CD14-positive monocyte (primary cell): ENCODE measurements at regions not wholly inside any gene's neighbourhood (a gene's known extent, or its start where the extent isn't known, plus 50 kb on each side); places are given as distances from the start of the nearest gene placed in this dataset.

Experiments
- DNase-seq, 3 donors: peaks; one replicate each; pipeline ENCODE4 v3.0.0-alpha.2; 2011 to 2022
- H2AFZ ChIP-seq: 2 replicates; pipeline ENCODE4 v1.6.0; 2012; ENCODE audit warnings: mild to moderate bottlenecking, low read depth, low read length, inconsistent platforms; ENCODE audit not compliant: insufficient read depth, poor library complexity, severe bottlenecking
- H3K27ac ChIP-seq, 2 donors: 1 replicate in 1 of 2; 2 replicates in 1 of 2; pipeline ENCODE4 v1.5.1; 2012 to 2013; ENCODE audit warnings: low read length in 2 of 2, control low read depth in 1 of 2, inconsistent platforms in 1 of 2, low read depth in 1 of 2, mild to moderate bottlenecking in 1 of 2
- H3K27me3 ChIP-seq, 2 donors: one replicate each; pipeline versions ENCODE4 v1.6.0 to v1.6.1; 2011 to 2013; ENCODE audit warnings: low read length in 2 of 2; ENCODE audit not compliant: control insufficient read depth in 2 of 2, insufficient read depth in 2 of 2
- H3K36me3 ChIP-seq, 2 donors: replicated peaks in 1 of 2; 1 replicate in 1 of 2; 2 replicates in 1 of 2; pipeline versions ENCODE4 v1.5.1 to v1.6.1; 2012 to 2013; ENCODE audit warnings: low read length in 2 of 2, control low read depth in 1 of 2, inconsistent platforms in 1 of 2, mild to moderate bottlenecking in 1 of 2; ENCODE audit not compliant: insufficient read depth in 2 of 2, control insufficient read depth in 1 of 2
- H3K4me1 ChIP-seq, 2 donors: 1 replicate in 1 of 2; 2 replicates in 1 of 2; pipeline versions ENCODE4 v1.5.1 to v1.6.1; 2012 to 2013; ENCODE audit warnings: low read length in 2 of 2, control low read depth in 1 of 2, inconsistent platforms in 1 of 2, mild to moderate bottlenecking in 1 of 2, moderate library complexity in 1 of 2; ENCODE audit not compliant: insufficient read depth in 2 of 2, control insufficient read depth in 1 of 2
- H3K4me2 ChIP-seq: replicated peaks from 2 replicates; pipeline ENCODE3; 2012; ENCODE audit warnings: low read length, moderate library complexity, mild to moderate bottlenecking; ENCODE audit not compliant: poor library complexity, severe bottlenecking; ENCODE audit errors: extremely low read depth
- H3K4me3 ChIP-seq, 3 experiments: fragments of 200-600 bp in 1 of 3; sonication (generic) in 1 of 3; replicated peaks in 1 of 3; 1 replicate in 2 of 3; 2 replicates in 1 of 3; pipeline ENCODE4 v1.5.1; 2011 to 2013; ENCODE audit warnings: low read length in 3 of 3, mild to moderate bottlenecking in 3 of 3, control low read depth in 2 of 3, low read depth in 2 of 3, inconsistent platforms in 1 of 3, moderate library complexity in 1 of 3
- H3K79me2 ChIP-seq: 2 replicates; pipeline ENCODE4 v1.6.0; 2012; ENCODE audit warnings: mild to moderate bottlenecking, control low read depth, inconsistent platforms, low read length, moderate library complexity; ENCODE audit not compliant: insufficient read depth
- H3K9ac ChIP-seq: 2 replicates; pipeline ENCODE4 v1.6.0; 2017; ENCODE audit warnings: low read length, mild to moderate bottlenecking; ENCODE audit not compliant: insufficient read depth, poor library complexity, severe bottlenecking
- H3K9me3 ChIP-seq, 2 donors: replicated peaks in 1 of 2; 1 replicate in 1 of 2; 2 replicates in 1 of 2; pipeline versions ENCODE4 v1.5.1 to v1.6.1; 2012 to 2013; ENCODE audit warnings: low read length in 2 of 2, control low read depth in 1 of 2; ENCODE audit not compliant: control insufficient read depth in 1 of 2, insufficient read depth in 1 of 2
- H4K20me1 ChIP-seq: 2 replicates; pipeline ENCODE4 v1.6.0; 2012; ENCODE audit warnings: mild to moderate bottlenecking, low read length, control low read depth, moderate library complexity; ENCODE audit not compliant: insufficient read depth
- H3K27ac Mint-ChIP-seq, 7 donors: one replicate each; pipeline ENCODE4 v1.8.0; 2020; ENCODE audit warnings: mild to moderate bottlenecking in 7 of 7, mixed read lengths in 7 of 7, moderate library complexity in 6 of 7, inconsistent platforms in 2 of 7
- H3K27me3 Mint-ChIP-seq, 3 donors: one replicate each; pipeline ENCODE4 v1.8.0; 2021 to 2022; ENCODE audit warnings: low read depth in 3 of 3, mild to moderate bottlenecking in 3 of 3, mixed read lengths in 3 of 3, moderate library complexity in 3 of 3, inconsistent platforms in 1 of 3
- H3K36me3 Mint-ChIP-seq, 2 donors: one replicate each; pipeline ENCODE4 v1.8.0; 2020; ENCODE audit warnings: mixed read lengths in 2 of 2, inconsistent platforms in 1 of 2, mild to moderate bottlenecking in 1 of 2
- H3K4me1 Mint-ChIP-seq: one replicate; pipeline ENCODE4 v1.8.0; 2020; ENCODE audit warnings: mild to moderate bottlenecking, mixed read lengths
- H3K4me3 Mint-ChIP-seq, 2 donors: one replicate each; pipeline ENCODE4 v1.8.0; 2020; ENCODE audit warnings: mild to moderate bottlenecking in 2 of 2, mixed read lengths in 2 of 2, moderate library complexity in 1 of 2
- H3K9me3 Mint-ChIP-seq, 7 donors: one replicate each; pipeline ENCODE4 v1.8.0; 2020 to 2022; ENCODE audit warnings: mixed read lengths in 7 of 7, mild to moderate bottlenecking in 6 of 7, moderate library complexity in 6 of 7, inconsistent platforms in 2 of 7
- CTCF ChIP-seq: fragments of 200-600 bp; IDR thresholded peaks from one replicate; pipeline ENCODE4 v1.8.0; 2022; ENCODE audit warnings: antibody characterized with exemption, mild to moderate bottlenecking
- WGBS: methylation state at CpG from one replicate; pipeline ENCODE4 v1.1.5; 2013; ENCODE audit warnings: missing lambda C conversion rate; ENCODE audit not compliant: insufficient coverage; 5-methylcytosine and 5-hydroxymethylcytosine counted together
- intact Hi-C, 2 donors: fragments of 100-400 bp; cut with micrococcal nuclease; formaldehyde crosslinking; loops; one replicate each; pipeline versions ENCODE4 v1.15.0 to v1.15.1; 2023

DNA sequence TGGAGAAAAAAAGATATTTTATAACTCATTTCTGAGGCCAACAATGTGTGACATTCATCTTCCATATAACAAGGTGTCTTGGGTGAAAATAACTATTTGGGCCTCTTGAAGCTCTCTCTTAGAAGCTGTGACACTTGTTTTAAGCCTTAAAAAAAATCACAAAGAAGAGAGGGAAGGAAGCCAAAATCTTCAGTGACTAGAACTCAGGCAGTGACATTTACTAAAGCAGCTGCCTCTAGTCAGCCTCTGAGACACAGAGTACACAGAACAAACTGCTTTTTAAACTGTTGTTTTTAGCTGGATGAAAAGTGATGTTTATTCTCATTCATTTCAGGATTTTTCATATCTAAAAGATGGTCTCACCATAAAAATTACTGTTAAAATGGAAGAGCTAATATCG lies 793.6 kb downstream of the GALC start:
- intact Hi-C loops: no loop called here
- Histone ChIP-seq H3K27me3 (no peaks in the 10 kb centered on the region), H3K27ac (no peak overlapping the region), H3K79me2 (no peaks in the 10 kb centered on the region), H3K9ac (no peak overlapping the region), H3K4me1 (no peaks in the 10 kb centered on the region), H3K4me3 (no peak overlapping the region), H3K4me2 (no peak overlapping the region), H3K9me3 (peaks cover 4 to 5% of the 10 kb centered on the region in 2 donors), H3K36me3 (no peaks in the 10 kb centered on the region), H4K20me1 (no peaks in the 10 kb centered on the region), H2AFZ (no peak overlapping the region)
- WGBS: no CpG with 5 or more reads among the region's 1 CpG
- no peaks in the 10 kb centered on the region for H3K36me3 Mint-ChIP-seq
- no peak for DNase-seq
- H3K4me3 Mint-ChIP-seq: no peak overlapping the region
- no peak overlapping the region for H3K27ac Mint-ChIP-seq
- no peak for TF ChIP-seq CTCF
- no peaks in the 10 kb centered on the region for H3K4me1 Mint-ChIP-seq
- no peaks in the 10 kb centered on the region for H3K27me3 Mint-ChIP-seq
- peaks cover 0 to 7% (median 2%) of the 10 kb centered on the region in 7 donors for H3K9me3 Mint-ChIP-seq

GRCh38 chr14:87196436-87196835 lies 796.5 kb downstream of the GALC start:
- H3K9me3 Mint-ChIP-seq: peaks cover 0 to 8% (median 5%) of the 10 kb centered on the region in 7 donors
- 100% methylated on average over 1 of the region's 3 CpGs for WGBS
- no peak overlapping the region for H3K27ac Mint-ChIP-seq
- H3K4me1 Mint-ChIP-seq: no peaks in the 10 kb centered on the region
- H3K79me2 ChIP-seq: no peaks in the 10 kb centered on the region
- no peak overlapping the region for H3K4me2 ChIP-seq
- no peaks in the 10 kb centered on the region for H3K36me3 ChIP-seq
- H3K27ac ChIP-seq: no peak overlapping the region
- no peak overlapping the region for H3K9ac ChIP-seq
- H2AFZ ChIP-seq: no peak overlapping the region
- no peak overlapping the region for H3K4me3 Mint-ChIP-seq
- H3K36me3 Mint-ChIP-seq: no peaks in the 10 kb centered on the region
- no peaks in the 10 kb centered on the region for H3K4me1 ChIP-seq
- no peaks in the 10 kb centered on the region for H3K27me3 ChIP-seq
- intact Hi-C loops: no loop called here
- no peaks in the 10 kb centered on the region for H4K20me1 ChIP-seq
- no peaks in the 10 kb centered on the region for H3K27me3 Mint-ChIP-seq
- DNase-seq: no peak
- H3K4me3 ChIP-seq: no peak overlapping the region
- peaks cover 5 to 7% of the 10 kb centered on the region in 2 donors for H3K9me3 ChIP-seq
- TF ChIP-seq CTCF: no peak
